ENCODE measurements at regions not wholly inside any gene's neighbourhood (a gene's known extent, or its start where the extent isn't known, plus 50 kb on each side); places are given as distances from the start of the nearest gene placed in this dataset.

DNA sequence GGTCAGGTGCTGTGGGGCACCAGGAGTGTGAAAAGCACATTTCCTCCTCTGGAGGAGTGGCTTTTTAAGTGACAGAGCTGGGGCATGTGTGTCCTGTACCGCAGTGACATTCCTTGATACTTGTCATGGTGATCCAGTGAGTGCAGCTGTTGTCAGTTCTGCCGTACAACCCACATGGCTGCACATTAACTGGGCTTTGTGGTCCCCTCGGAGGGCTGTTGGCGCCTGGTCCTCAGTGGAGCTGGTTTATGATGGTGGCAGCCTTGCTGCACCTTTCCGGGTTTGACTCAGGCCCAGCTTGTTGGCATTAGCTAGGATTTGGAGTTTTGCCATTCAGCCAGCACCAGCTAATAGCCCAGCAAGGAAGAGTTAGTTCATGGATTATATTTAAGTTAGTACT lies 77.0 kb downstream of the SLC25A47 start:
- no peak for DNase-seq

GRCh38 chr14:100401031-100401692 lies 78.0 kb downstream of the SLC25A47 start:
- no peak for DNase-seq

- DNase-seq: no peak
Observed at GRCh38 chr14:100401792-100402191, 78.7 kb downstream of the SLC25A47 start.

DNA sequence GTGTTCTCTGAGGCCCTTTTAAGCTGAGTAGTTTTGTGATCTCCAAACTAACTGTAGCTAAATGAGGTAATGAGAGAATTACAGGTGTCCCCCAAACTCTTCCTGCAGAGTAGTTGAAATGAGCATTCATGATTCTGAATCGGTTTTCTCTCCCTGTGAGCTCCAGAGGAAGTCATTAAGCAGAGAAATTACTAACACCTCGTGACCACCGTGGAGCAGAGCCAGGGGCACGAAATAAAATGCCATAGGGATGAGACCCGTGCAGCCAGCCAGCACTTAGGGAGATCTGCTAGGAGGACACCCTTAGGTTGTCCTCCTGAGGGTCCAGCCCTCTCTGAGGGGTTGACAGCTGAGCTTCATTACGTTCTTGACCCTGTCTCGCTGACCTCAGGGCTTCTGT lies 79.5 kb downstream of the SLC25A47 start:
- no peak for DNase-seq

- DNase-seq: no peak
Observed at GRCh38 chr14:100403105-100403504, 80.0 kb downstream of the SLC25A47 start.

GRCh38 chr14:100403802-100404365 lies 80.7 kb downstream of the SLC25A47 start:
- DNase-seq: no peak

DNA sequence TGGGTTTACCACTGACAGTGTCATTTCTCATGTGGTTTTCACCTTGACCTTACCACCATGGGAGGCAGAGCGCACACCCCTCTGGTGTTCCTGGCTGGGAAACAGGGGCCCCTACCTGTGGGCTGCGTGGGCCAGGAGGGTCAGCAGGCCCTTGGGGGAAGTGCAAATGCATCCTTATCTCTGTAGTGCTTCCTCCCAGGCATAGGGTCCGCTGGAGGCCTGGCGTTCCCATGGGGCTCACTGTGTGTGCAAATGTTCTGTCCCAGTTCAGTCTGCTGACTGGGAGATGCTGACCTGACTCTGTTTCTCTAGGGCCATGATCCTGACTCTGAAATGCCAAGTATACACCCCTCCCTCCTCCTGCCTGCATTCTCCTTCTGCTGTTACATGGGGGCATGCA lies 81.3 kb downstream of the SLC25A47 start:
- DNase-seq: no peak

GRCh38 chr14:100405760-100406455 lies 82.8 kb downstream of the SLC25A47 start:
- DNase-seq: no peak

DNA sequence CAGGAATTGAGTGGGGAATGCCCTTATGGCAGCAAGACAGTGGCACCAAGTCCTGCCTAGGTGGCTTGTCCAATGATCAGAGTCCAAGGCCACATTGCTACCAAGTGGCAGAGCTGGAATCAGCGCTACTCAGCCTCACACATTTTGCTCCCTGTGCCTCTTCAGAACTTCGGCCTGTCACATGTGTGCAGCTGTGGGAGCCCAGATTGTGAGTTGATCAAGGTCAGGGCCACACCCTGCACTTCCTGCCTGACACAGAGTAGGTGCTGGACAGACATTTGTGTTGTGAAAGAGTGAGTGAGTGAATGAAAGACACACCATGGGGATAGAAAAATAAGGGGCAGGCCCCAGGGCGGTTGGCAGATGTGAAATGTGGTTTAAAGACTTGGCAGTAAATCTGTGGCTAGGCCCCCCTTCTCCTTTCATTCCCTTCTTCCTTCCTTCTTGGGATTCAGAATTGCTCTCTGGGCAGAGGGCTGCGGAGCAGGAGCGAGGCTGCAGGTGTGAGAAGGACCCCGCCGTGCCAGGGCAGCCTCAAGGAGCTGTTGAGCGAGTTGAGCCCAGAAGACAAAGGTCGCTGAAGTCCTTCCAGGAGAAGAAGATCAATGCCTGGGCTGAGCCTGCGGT lies 83.5 kb downstream of the SLC25A47 start:
- DNase-seq: peak; percentile 71

DNA sequence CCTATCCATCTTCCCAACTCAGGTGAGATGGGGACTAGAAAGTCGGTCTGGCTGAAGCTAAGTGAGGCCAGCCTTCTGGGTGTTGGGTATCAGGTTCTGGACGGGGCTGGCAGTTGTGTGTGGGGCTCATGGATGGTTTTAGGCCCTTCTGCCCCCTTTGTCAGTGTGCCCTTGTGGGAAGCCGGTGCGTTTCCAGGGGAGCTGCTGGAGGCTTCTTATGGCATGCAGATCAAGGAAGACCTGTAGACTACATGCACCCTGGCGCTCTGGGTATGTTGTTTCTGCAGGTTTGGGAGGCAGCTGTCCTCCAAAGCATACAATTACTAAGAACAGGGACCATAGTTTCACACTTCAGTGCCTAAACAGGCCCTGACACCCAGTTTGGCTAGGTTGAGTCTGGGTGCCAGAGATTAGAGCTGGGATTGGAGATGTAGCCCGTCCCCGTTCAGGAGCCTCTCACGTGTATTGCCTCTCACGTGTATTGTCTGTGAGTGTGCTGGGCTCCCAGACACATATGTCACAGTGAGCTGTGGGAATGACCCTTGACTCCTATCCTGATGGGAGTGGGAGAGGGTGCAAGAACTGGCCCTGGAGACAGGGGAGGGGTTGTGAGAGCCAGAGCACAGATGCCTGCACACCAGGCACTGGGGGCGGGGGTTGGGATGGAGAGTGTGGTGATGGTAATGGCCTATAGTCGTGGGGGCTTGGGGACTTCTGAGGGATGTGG lies 84.4 kb downstream of the SLC25A47 start:
- DNase-seq: no peak

GRCh38 chr14:100408350-100409002 lies 85.3 kb downstream of the SLC25A47 start:
- DNase-seq: peak; percentile 91

GRCh38 chr14:100409003-100409360 lies 85.8 kb downstream of the SLC25A47 start:
- DNase-seq: no peak

GRCh38 chr14:100409651-100410050 lies 86.5 kb downstream of the SLC25A47 start:
- no peak for DNase-seq

DNA sequence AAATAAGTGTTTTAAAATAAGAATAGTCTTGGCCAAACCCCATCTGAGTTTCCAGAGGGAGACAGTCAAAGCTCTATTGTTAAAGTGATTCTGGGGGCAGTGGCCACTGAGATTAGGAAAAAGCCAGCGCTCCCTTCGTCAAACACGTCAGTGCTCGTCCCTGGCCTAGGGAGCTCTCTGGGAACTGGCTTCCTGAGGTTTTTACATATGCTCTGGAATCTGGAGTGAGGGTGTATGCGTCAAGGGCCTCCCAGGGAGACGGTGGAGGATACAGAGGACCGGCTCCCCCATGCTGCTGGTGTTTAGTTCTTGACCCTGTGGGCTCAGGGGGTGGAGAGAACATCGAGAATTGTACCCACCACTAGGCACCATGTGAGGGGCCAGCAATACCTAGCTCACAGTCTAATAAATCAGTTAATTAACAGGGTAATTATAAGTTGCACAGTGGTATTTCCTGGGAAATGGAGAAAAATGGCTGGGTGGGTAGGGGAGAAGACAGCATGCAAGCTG lies 87.0 kb downstream of the SLC25A47 start:
- no peak for DNase-seq

DNA sequence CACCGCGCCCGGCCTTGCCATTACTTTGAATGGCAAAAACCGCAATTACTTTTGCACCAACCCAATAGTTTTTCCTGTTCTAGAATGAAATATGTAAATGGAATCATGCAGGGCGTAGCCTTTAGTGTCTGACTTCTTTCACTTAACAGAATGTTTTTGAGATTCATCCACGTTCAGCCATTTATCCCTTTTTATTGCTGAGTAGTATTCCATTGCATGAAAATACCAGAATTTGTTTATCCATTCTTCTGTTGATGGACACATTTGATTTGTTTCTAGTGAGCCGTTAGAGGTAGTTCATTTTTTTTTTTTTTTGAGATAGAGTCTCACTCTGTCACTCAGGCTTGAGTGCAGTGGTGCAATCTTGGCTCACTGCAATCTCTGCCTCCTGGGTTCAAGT lies 90.6 kb downstream of the SLC25A47 start:
- DNase-seq: no peak

DNA sequence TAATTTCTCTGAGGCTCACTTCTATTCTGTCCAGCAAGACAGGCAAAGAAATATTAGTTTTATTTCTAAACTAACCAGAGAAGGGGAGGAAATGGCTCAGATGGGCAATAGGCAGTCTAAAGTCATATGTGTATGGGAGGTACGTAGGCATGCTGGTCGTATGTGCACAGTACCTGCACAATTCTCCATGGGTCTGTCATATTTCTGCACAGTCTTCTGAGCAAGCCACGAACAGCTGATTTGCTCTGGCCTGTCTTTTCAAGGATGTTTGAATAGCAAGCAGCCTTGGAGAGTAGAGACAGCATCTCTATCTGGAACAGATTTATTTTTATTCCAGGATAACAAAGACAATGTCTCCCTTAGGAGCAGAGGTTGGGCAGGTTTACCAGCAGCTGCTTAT lies 92.1 kb downstream of the SLC25A47 start:
- no peak for DNase-seq

DNA sequence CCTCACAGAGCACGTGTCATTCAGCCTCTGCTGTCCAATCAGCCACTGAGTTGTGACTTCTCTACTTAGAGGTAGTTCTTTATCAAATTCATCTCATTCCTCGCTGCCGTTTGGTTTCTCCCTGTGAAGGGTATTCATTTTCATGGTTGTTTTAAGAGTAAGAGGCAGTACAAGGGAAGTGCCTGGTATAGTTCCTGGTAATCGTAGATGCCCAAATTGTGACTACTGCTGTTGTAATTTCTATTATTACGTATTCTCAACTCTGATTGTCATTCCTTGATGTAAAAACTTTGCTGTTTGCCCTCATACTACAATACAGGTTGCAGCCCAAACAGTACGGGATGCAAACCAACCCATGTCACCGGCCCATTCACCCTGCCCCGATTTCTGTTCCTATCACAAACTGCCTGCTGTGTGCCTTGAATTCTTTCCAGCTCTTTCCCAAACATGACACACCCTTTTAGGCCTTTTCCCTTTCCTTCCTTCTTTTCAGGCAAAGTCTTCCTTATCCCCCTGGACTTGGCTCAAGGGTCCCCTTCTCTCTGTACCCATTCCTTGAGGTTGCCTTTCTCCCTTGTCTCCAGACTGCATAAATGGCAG lies 93.0 kb downstream of the SLC25A47 start:
- no peak for DNase-seq

GRCh38 chr14:100416921-100417860 lies 94.1 kb downstream of the SLC25A47 start:
- DNase-seq: no peak

- no peak for DNase-seq
Observed at GRCh38 chr14:100419856-100420255, 96.7 kb downstream of the SLC25A47 start.

DNA sequence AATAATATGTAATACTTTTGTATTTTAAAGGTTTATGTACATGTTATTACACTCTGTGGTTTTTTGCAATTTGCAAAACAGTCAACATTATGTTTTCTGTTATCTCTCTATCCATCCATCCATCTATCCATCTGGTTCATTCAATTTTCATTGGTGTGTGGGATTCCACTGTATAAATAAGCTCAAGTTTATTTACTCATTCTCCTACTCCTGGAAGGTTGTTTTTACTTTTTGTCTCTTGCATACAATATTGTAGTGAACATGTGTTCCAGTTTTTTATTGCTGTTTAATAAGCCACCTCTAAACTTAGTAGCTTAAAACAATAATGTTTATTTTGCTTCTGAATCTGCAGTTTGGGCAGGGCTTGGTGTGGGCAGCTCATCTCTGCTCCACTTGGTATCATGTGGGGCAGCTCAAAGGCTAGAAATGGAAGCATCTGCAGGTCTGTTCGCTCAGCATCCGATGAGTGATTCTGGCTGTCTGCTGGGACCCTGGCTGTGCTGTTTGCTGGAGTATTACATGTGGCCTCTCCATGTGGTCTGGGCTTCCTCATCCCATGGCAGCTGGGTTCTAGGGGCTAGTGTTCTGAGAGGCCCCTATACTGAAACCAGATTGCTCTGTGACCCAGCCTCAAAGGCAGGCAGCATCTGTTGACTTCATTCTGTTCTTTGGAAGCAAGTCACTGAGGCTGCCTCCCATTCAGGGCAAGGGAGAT lies 98.8 kb downstream of the SLC25A47 start:
- DNase-seq: no peak

Measured in suppressor macrophage treated with lipopolysaccharide for 4 hours (primary cell).